Middle frontal gyrus (tissue), 1 donor: ENCODE measurements at regions not wholly inside any gene's neighbourhood (a gene's known extent, or its start where the extent isn't known, plus 50 kb on each side); places are given as distances from the start of the nearest gene placed in this dataset.
"Not testable (repeated sequence)": the region's sequence is repeated elsewhere in the genome, so short reads cannot be mapped to it uniquely, and the experiment has no call there.

Source experiments
- DNase-seq: peaks from one replicate; pipeline ENCODE4 v3.0.0-alpha.2; 2015; ENCODE audit warnings: low spot score; ENCODE audit errors: extremely low spot score

GRCh38 chr16:85202631-85203461, 90.6 kb upstream of the CIBAR2 start:
- no peak for DNase-seq

GRCh38 chr16:85203462-85203813, 91.2 kb upstream of the CIBAR2 start:
- DNase-seq, result no peak

DNA sequence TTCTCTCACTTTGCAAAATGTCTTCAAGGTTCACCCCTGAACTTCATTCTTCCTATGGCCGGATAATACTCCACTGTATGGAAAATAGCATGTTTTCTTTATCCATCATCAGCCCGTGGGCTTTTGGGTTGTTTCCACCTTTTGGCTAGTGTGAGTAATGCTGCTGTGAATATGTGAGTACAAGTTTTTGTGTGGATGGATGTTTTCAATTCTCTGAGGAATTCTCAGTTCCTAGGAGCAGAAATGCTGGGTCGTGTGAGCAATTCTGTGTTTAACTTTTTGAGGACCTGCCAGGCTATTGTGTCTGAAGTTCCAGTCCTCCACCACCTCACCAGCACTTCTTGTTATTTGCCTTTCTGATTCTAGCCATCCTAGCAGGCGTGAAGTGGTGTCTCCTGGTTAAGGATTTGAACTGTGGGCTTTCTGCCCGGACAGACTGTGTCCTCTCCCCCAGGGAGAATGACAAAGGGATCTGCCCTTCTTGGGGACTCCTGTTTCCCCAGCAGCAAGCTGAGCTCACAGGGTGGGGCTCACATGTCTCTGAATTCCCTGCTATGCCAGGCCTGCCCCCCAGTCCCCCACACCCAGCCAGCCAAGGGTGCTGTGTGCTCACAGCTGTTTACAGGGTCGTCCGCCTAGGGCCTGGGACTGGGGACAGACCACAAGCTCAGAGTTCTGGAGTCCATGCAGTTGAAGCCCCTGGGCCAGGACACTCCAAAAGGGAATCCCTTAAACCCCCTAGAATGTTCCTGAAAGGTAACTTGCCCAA, 92.2 kb upstream of the CIBAR2 start:
- no peak for DNase-seq

DNA sequence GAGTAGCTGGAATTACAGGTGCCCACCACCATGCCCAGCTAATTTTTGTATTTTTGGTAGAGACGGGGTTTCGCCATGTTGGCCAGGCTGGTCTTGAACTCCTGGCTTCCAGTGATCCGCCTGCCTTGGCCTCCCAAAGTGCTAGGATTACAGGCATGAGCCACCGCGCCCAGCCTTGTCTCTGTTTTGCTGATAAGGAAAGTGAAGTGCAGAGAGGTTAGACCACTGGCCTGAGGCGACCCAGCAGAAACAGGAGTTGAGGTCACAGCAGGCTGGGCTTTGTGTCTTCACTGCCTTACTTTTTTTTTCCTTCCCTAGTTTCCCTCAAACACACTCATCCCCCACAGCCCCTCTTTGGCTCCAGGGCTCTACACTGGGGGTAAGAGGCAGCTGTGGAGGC, 93.0 kb upstream of the CIBAR2 start:
- not testable (repeated sequence) for DNase-seq

GRCh38 chr16:85205747-85206471, 93.6 kb upstream of the CIBAR2 start:
- DNase-seq, result no peak

- peak; percentile 11 for DNase-seq
Measured at GRCh38 chr16:85206472-85207356, 94.4 kb upstream of the CIBAR2 start.

GRCh38 chr16:85207357-85207921, 95.2 kb upstream of the CIBAR2 start:
- DNase-seq, result no peak

DNA sequence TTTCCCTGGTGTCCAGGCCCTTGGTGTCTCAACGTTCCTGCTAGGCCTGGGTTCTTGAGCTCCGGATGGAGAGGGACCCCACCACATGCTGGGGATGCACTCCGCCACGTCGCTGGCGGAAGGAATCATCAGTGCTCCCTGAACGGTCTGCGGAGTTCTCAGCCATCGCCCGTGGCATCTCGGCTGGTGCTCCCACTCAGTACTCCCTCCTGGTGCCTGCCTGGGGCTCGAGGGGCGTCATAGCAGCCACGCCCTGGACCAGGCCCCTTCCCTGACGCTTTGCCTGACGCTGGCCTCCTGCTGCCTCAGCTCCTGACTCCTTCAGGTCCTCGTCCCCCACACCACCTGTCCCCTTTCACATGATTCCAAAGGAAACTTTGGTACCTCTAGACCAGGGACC, 95.9 kb upstream of the CIBAR2 start:
- DNase-seq, result no peak

DNA sequence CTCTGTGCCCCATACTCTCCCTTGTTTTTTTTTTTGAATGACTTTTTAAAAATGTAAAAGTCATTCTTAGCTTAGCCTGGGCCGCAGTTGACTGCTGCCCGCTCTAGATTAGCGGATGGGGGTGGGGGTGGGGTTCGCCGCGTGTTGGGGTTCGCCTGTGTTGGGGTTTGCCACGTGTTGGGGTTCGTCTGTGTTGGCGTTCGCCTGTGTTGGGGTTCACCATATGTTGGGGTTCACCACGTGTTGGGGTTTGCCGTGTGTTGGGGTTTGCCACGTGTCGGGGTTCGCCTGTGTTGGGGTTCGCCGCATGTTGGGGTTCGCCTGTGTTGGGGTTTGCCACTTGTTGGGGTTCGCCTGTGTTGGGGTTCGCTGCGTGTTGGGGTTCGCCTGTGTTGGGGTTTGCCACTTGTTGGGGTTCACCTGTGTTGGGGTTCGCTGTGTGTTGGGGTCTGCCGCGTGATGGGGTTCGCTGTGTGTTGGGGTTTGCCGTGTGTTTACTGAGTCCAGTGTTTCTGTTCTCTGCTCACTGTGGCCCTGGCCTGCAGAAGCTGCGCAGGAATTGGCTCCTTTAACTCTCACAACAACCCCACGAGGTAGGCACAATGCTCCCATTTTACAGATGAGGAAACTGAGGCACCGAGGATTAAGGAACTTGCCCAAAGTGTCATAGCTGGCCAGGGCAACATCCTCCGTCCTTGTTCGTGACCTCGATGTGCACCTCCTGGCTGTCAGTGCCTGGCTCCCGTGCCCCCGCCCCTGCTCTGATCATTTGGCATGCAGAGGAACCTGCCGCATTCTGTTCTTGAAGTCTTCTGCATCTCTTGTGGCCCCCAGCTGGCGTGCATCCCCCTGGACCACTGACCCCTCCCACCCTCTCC, 96.6 kb upstream of the CIBAR2 start:
- DNase-seq, result no peak

DNA sequence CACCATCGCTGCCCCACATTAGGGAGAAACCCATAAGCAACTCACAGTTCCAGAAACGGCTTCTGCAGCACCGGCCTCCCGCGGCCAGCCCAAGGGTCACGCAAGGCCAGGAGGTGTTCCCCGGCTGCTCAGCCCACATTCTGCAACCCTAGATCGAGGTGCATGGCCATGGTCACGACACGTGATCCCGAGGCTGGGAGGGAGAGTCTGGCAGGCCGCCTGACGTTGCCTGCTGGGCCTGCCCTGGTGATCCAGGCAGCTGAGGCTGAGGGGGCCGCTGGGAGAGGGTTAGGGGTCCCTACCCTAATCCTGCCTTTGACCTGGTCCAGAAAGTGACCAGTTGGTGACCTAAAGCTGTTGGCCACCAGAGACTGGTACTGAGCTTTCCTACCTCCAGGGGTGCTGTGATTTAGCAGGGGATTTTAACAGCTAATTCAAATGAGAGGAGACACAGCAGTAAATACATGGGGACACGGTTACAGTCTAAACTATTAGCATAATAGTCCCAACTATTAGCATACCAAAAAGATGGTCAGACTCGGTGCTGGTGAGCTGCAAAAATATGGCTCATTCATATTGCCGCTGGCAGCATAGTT, 97.4 kb upstream of the CIBAR2 start:
- no peak for DNase-seq

DNA sequence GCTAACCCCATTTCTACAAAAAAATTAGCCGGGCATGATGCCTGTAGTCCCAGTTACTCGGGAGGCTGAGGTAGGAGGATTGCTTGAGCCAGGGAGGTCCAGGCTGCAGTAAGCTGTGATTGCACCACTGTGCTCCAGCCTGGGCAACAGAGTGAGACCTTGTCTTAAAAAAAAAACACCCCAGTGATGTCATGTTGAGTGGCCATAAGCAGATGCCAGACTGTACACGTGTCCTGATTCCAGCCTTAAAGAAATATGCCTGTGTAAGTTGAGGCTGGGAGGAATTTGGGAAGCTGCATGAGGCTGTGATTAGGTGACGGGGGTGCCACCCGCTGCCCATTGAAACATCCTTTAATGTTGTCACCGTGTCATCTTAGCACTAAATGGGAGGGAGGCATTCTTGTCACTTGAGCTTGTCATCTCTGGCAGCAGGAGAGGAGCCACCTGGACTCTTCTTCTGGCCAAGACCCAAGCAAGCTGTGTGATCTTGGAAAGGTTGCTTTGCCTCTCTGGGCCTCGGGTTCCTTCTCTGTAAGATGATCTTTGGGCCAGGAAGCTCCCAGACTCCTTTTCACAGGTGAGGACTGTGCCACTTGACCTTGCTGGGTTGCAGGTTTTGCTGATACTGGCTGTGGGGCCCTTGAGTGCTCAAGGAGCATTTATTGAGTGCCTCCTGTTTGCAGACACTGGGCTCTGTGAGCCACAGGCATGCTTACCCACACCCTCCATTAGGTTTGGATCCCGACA, 98.3 kb upstream of the CIBAR2 start:
- no peak for DNase-seq

DNA sequence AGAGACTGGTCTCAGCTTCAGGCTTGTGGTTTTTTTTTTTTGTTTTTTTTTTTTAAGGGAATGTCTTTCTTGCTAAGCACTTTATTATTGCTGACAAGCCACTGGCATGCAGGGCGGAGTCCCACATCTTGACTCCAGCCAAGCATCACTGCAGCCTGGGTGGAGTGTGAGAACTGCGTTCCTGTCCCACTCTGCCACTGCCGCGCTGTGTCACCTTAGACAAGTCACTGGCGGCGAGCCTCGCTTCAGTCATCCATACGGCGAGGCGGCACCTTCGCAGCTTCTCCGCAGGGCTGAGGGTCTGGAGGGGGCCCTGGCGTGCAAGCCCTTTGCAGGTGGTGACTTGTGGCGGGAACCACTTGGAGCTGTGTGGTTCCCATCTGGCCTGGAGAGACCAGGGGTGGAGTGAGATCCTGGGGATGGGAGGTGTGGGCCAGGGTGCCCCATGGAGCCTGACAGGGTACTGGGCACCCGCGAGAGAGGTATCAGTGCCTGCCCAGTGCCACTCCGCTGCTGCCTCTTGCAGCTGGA, 99.1 kb upstream of the CIBAR2 start:
- no peak for DNase-seq

DNA sequence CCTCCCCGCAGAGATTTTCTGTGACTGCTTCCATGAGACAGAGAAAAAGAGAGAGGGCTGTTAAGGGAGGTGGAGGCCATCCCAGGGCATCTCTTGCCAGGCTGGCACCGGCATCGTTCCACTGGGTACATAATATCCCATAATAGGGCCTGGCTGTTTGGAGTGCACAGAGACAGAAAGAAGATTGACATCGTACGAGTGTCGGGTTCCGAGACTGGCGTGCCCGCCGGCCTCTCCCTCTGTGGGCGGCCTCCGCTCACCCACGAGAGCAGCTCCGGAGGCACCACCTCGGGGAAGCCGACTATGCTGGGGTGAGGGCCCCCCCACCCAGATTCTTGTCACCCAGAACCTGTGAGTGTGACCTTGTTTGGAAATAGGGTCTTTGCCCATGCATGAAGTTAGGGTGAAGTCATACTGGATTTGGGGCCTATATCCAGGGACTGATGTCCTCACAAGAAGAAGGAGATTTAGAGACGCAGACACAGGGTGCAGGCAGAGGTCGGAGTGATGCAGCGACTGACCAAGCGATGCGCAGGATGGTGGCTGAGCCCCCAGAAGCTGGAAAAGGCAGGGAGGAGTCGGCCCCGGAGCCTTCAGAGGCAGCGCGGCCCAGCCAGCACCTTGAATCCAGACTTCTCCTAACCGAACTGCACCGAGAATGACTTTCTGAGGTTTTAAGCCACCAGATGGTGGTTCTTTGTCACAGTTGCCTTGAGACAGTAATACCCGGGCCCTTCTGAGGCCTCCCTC, 101.8 kb upstream of the CIBAR2 start:
- DNase-seq, result no peak

DNA sequence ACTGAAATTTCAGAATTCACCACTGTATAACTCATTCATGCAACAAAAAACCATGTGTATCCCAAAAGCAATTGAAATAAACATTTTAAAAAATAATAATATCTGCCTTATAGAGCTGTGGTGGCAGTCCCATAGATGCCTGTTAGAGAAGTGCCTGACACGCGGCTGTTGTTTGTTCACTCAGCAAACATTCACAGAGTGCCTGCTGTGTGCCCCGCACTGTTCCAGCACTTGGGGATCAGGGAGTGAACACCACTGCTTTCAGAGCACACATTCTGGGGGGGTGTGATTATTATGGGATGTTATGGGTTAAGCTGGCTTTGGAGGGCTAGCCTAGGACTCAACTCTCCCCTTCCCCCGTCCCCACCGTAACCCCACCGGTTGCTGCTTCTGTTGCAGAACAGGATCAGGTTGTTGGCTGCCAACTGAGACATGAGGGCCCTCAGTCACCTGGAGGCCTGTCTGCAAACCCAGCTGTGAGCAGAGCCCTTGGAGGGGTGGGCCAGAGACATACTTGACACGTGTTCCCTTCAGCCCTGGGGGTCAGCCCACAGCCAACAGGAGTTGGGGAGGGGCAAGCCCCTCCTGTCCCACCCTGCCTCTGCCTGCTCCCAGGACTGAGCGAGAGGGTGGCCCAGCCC, 103.3 kb upstream of the CIBAR2 start:
- no peak for DNase-seq

DNA sequence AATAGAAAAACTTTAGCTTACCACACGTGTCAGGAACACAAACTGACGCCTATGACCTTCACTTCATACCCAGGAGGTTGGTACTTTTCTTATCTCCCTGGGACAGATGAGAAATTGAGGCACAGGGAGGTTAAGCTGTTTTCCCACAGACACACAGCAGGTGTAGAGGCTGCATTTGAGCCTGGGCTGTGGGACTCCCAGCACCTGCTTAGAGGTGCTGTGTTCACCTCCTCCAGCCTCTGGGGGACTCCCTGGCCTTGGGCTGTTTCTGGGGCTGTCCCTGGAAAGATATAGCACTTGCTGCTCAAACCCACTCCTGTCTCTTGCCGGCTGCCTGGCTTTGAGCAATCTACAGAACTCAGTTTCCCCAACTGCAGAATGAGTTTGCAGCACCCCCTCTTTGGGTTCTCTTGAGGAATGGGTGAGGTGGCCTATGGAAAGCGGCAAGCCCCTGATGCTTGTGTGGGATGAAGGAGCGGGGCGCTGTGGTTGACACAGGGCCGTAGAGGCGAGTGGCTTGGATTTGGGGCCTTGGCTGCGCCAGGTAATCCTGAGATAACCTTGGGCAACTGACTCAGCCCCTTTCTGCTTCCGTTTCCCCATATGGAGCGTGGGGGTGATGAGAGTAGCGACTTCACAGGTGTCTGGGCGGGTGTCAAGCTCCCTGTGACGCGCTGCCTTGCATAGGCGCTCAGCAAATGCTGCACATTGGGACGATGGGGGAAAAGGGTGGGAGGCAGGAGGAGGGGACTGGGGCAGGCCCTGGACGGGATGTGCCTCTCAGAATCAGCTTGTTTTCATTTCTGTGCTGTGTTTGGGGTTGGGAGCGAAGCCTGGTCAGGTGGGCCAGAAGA, 104.5 kb upstream of the CIBAR2 start:
- peak; percentile 29 for DNase-seq

GRCh38 chr16:85220125-85220839, 108.0 kb upstream of the CIBAR2 start:
- peak; percentile 60 for DNase-seq
